SK-N-SH treated with all-trans-retinoic acid at 6 μM for 48 hours (cell line): ENCODE measurements at regions not wholly inside any gene's neighbourhood (a gene's known extent, or its start where the extent isn't known, plus 50 kb on each side); places are given as distances from the start of the nearest gene placed in this dataset.
A peak's percentile ranks its signal among the peaks of the same experiment; 100 is the strongest.
"Not testable (repeated sequence)": the region's sequence is repeated elsewhere in the genome, so short reads cannot be mapped to it uniquely, and the experiment has no call there.

Experiments used
- ATAC-seq: fragments of 200-7000 bp; cut with Tn5 transposase; 3 replicates; pipeline ENCODE4 v1.9.1; 2020; ENCODE audit warnings: mild to moderate bottlenecking, moderate library complexity
- ARNTL ChIP-seq: fragments of 450-650 bp; formaldehyde crosslinking; IDR thresholded peaks from 2 replicates; pipeline ENCODE4 v1.5.0; 2020; ENCODE audit warnings: low read depth, mild to moderate bottlenecking, moderate library complexity, borderline replicate concordance
- BACH2 ChIP-seq: fragments of 250-450 bp; sonication (Bioruptor Pico); IDR thresholded peaks from 2 replicates; pipeline ENCODE4 v1.9.0; 2021; ENCODE audit warnings: mild to moderate bottlenecking, borderline replicate concordance
- CSDC2 ChIP-seq: fragments of 250-450 bp; sonication (Bioruptor Pico); IDR thresholded peaks from 2 replicates; pipeline ENCODE4 v1.5.0; 2020; ENCODE audit warnings: mild to moderate bottlenecking, moderate library complexity
- ESRRG ChIP-seq: fragments of 250-450 bp; sonication (Bioruptor Pico); IDR thresholded peaks from 2 replicates; pipeline ENCODE4 v1.6.1; 2021; ENCODE audit warnings: mild to moderate bottlenecking
- GLIS3 ChIP-seq: fragments of 250-450 bp; sonication (Bioruptor Pico); IDR thresholded peaks from 2 replicates; pipeline ENCODE4 v1.5.0; 2020; ENCODE audit warnings: mild to moderate bottlenecking, moderate library complexity
- ISL1 ChIP-seq: fragments of 250-450 bp; sonication (Bioruptor Pico); IDR thresholded peaks from 2 replicates; pipeline ENCODE4 v2.1.2; 2022; ENCODE audit warnings: mild to moderate bottlenecking, moderate library complexity
- PPARA ChIP-seq: fragments of 250-450 bp; sonication (Bioruptor Pico); IDR thresholded peaks from 2 replicates; pipeline ENCODE4 v1.5.0; 2020; ENCODE audit warnings: mild to moderate bottlenecking, borderline replicate concordance
- RARB ChIP-seq: fragments of 250-450 bp; sonication (Bioruptor Pico); IDR thresholded peaks from 2 replicates; pipeline ENCODE4 v1.8.0; 2021; ENCODE audit warnings: mild to moderate bottlenecking, moderate library complexity
- SNAI2 ChIP-seq: fragments of 250-450 bp; sonication (Bioruptor Pico); IDR thresholded peaks from 2 replicates; pipeline ENCODE4 v1.5.0; 2020; ENCODE audit warnings: mild to moderate bottlenecking, moderate library complexity
- TCF4 ChIP-seq: fragments of 250-450 bp; sonication (Bioruptor Pico); IDR thresholded peaks from 2 replicates; pipeline ENCODE4 v1.8.0; 2021; ENCODE audit warnings: mild to moderate bottlenecking, moderate library complexity, borderline replicate concordance
- TOX ChIP-seq: fragments of 250-450 bp; sonication (Bioruptor Pico); IDR thresholded peaks from 2 replicates; pipeline ENCODE4 v1.8.0; 2021; ENCODE audit warnings: mild to moderate bottlenecking, moderate library complexity, borderline replicate concordance
- ZC3H10 ChIP-seq: fragments of 250-450 bp; sonication (Bioruptor Pico); IDR thresholded peaks from 2 replicates; pipeline ENCODE4 v1.5.1; 2021; ENCODE audit warnings: mild to moderate bottlenecking, moderate library complexity
- ZFP3 ChIP-seq: fragments of 250-450 bp; sonication (Bioruptor Pico); IDR thresholded peaks from 2 replicates; pipeline ENCODE4 v1.5.0; 2020; ENCODE audit warnings: mild to moderate bottlenecking, moderate library complexity
- ZFP30 ChIP-seq: fragments of 450-650 bp; formaldehyde crosslinking; IDR thresholded peaks from 2 replicates; pipeline ENCODE4 v1.5.0; 2022; ENCODE audit warnings: mild to moderate bottlenecking, moderate library complexity
- ZNF565 ChIP-seq: fragments of 450-650 bp; formaldehyde crosslinking; conservative IDR thresholded peaks from 2 replicates; pipeline ENCODE4 v1.5.0; 2020; ENCODE audit warnings: low read depth, mild to moderate bottlenecking, moderate library complexity
- ZNF70 ChIP-seq: fragments of 450-650 bp; formaldehyde crosslinking; IDR thresholded peaks from 2 replicates; pipeline ENCODE4 v1.5.0; 2020; ENCODE audit warnings: mild to moderate bottlenecking, moderate library complexity
- ZNF8 ChIP-seq: fragments of 450-650 bp; formaldehyde crosslinking; IDR thresholded peaks from 2 replicates; pipeline ENCODE4 v1.5.0; 2020; ENCODE audit warnings: mild to moderate bottlenecking, moderate library complexity
- TF ChIP-seq, protein P1 (sequence below): fragments of 250-450 bp; sonication (Bioruptor Pico); IDR thresholded peaks from 2 replicates; pipeline ENCODE4 v1.5.0; 2020; ENCODE audit warnings: mild to moderate bottlenecking, moderate library complexity
- TF ChIP-seq, protein P2 (sequence below): fragments of 250-450 bp; sonication (Bioruptor Pico); IDR thresholded peaks from 2 replicates; pipeline ENCODE4 v1.8.0; 2021; ENCODE audit warnings: low read depth, mild to moderate bottlenecking, moderate library complexity, borderline replicate concordance
- TF ChIP-seq, protein P3 (sequence below): fragments of 250-450 bp; sonication (Bioruptor Pico); IDR thresholded peaks from 2 replicates; pipeline ENCODE4 v1.8.0; 2020; ENCODE audit warnings: mild to moderate bottlenecking, moderate library complexity, borderline replicate concordance

DNA sequence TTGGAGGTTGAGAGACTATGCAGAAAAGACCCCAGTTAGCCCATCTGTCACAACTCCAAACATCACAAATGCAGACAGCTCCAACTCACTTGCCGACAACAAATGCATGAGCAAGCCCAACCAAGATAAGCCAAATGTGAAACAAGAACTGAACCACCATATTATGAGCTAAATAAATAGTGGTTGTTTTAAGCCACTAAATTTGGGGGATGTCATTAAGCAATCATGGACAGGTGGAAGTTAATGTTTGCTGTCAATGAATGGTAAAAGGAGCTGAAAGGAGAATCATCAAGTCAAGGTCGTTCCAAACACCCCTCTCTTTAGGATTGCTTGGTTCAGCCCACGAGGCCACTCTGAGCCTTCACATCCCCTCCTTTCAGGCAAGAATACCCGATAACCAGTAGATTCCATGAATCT, 71.2 kb upstream of the PLCB4 start:
- ATAC-seq, result no peak
- TF ChIP-seq ZNF565 (CRISPR knock-in tag) (no peak), ISL1 (CRISPR knock-in tag) (no peak), ZFP30 (CRISPR knock-in tag) (no peak), RARB (CRISPR knock-in tag) (no peak), ARNTL (CRISPR knock-in tag) (no peak), ZNF8 (CRISPR knock-in tag) (no peak), SNAI2 (CRISPR knock-in tag) (no peak), CSDC2 (CRISPR knock-in tag) (no peak)
- TF ChIP-seq, protein P1, sequence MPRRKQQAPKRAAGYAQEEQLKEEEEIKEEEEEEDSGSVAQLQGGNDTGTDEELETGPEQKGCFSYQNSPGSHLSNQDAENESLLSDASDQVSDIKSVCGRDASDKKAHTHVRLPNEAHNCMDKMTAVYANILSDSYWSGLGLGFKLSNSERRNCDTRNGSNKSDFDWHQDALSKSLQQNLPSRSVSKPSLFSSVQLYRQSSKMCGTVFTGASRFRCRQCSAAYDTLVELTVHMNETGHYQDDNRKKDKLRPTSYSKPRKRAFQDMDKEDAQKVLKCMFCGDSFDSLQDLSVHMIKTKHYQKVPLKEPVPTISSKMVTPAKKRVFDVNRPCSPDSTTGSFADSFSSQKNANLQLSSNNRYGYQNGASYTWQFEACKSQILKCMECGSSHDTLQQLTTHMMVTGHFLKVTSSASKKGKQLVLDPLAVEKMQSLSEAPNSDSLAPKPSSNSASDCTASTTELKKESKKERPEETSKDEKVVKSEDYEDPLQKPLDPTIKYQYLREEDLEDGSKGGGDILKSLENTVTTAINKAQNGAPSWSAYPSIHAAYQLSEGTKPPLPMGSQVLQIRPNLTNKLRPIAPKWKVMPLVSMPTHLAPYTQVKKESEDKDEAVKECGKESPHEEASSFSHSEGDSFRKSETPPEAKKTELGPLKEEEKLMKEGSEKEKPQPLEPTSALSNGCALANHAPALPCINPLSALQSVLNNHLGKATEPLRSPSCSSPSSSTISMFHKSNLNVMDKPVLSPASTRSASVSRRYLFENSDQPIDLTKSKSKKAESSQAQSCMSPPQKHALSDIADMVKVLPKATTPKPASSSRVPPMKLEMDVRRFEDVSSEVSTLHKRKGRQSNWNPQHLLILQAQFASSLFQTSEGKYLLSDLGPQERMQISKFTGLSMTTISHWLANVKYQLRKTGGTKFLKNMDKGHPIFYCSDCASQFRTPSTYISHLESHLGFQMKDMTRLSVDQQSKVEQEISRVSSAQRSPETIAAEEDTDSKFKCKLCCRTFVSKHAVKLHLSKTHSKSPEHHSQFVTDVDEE (CRISPR knock-in tag), result no peak

DNA sequence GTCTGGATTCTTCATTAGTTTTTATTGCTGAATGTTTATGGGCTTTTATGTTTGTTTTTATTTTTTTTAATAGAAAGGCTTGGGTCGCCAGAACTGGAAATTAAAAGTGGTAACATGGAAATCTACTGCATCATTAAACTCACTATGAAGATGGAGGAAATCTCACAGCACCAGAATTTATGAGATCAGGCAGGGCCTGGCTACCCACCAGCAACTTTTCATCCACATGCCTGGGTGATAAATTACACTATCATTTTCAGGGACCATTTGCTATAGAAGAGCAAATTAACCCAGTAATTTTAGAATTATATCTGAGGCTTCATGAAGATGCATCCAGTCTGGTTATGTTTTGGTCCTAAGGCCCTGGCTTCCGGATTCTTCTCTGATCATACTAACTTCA, 57.8 kb upstream of the PLCB4 start:
- no peak for TF ChIP-seq ISL1 (CRISPR knock-in tag)
- TF ChIP-seq ESRRG (CRISPR knock-in tag), result no peak
- TF ChIP-seq ZFP3 (CRISPR knock-in tag), result no peak
- no peak for TF ChIP-seq ZNF70 (CRISPR knock-in tag)
- TF ChIP-seq CSDC2 (CRISPR knock-in tag), result no peak
- TF ChIP-seq ZNF8 (CRISPR knock-in tag), result no peak
- TF ChIP-seq BACH2, result no peak
- TF ChIP-seq, protein P2, sequence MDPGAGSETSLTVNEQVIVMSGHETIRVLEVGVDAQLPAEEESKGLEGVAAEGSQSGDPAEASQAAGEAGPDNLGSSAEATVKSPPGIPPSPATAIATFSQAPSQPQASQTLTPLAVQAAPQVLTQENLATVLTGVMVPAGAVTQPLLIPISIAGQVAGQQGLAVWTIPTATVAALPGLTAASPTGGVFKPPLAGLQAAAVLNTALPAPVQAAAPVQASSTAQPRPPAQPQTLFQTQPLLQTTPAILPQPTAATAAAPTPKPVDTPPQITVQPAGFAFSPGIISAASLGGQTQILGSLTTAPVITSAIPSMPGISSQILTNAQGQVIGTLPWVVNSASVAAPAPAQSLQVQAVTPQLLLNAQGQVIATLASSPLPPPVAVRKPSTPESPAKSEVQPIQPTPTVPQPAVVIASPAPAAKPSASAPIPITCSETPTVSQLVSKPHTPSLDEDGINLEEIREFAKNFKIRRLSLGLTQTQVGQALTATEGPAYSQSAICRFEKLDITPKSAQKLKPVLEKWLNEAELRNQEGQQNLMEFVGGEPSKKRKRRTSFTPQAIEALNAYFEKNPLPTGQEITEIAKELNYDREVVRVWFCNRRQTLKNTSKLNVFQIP (CRISPR knock-in tag), result no peak
- no peak for TF ChIP-seq RARB (CRISPR knock-in tag)
- no peak for TF ChIP-seq SNAI2 (CRISPR knock-in tag)
- TF ChIP-seq, protein P3, sequence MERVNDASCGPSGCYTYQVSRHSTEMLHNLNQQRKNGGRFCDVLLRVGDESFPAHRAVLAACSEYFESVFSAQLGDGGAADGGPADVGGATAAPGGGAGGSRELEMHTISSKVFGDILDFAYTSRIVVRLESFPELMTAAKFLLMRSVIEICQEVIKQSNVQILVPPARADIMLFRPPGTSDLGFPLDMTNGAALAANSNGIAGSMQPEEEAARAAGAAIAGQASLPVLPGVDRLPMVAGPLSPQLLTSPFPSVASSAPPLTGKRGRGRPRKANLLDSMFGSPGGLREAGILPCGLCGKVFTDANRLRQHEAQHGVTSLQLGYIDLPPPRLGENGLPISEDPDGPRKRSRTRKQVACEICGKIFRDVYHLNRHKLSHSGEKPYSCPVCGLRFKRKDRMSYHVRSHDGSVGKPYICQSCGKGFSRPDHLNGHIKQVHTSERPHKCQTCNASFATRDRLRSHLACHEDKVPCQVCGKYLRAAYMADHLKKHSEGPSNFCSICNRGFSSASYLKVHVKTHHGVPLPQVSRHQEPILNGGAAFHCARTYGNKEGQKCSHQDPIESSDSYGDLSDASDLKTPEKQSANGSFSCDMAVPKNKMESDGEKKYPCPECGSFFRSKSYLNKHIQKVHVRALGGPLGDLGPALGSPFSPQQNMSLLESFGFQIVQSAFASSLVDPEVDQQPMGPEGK (CRISPR knock-in tag), result no peak
- no peak for TF ChIP-seq ARNTL (CRISPR knock-in tag)
- no peak for TF ChIP-seq TOX (CRISPR knock-in tag)
- no peak for TF ChIP-seq PPARA (CRISPR knock-in tag)
- TF ChIP-seq ZC3H10 (CRISPR knock-in tag), result no peak
- TF ChIP-seq, all 23 proteins: peak for 0
- ATAC-seq, result no peak

DNA sequence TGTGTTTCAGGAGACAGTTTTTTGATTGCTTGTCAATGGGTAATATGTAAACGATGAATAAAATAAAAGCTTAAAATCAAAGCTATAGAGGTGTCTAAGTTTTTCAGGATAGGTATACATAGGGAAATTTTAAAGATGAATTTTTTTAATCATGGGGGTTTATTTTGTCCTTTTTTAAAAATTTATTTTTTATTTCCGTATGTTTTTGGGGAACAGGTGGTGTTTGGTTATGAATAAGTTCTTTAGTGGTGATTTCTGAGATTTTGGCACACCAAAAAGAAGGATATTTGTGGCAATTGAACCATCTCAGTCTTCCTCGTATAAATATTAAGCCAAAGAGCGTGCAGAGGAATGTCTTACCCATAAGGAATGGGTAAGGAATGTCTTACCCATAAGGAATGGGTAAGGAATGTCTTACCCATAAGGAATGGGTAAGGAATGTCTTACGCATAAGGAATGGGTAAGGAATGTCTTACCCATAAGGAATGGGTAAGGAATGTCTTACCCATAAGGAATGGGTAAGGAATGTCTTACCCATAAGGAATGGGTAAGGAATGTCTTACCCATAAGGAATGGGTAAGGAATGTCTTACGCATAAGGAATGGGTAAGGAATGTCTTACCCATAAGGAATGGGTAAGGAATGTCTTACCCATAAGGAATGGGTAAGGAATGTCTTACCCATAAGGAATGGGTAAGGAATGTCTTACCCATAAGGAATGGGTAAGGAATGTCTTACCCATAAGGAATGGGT, 53.5 kb upstream of the PLCB4 start:
- not testable (repeated sequence) for ATAC-seq

DNA sequence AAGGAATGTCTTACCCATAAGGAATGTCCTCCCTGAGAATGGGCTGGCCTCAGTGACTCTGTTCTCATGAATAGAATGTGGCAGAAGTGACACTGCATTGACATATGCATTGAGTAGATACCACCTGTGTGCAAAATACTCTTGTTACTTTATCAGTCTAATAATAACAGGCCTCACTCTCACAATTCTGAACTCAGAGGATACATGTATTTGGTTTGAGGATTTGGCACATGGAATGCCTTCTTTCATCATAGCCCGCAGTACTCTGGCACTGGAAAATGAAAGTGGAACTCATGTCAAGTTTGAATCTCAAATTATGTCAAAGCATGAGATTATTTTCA, 52.9 kb upstream of the PLCB4 start:
- peak; percentile 35; the same call in 1 of the 3 replicates for ATAC-seq
- TF ChIP-seq SNAI2 (CRISPR knock-in tag) (no peak), ARNTL (CRISPR knock-in tag) (no peak), TCF4 (no peak), ZC3H10 (CRISPR knock-in tag) (no peak), GLIS3 (CRISPR knock-in tag) (no peak)
- TF ChIP-seq, protein P1 (CRISPR knock-in tag), result no peak
